NB4 (cell line): ENCODE measurements at regions not wholly inside any gene's neighbourhood (a gene's known extent, or its start where the extent isn't known, plus 50 kb on each side); places are given as distances from the start of the nearest gene placed in this dataset.

Experiments
- MYC ChIP-seq: IDR thresholded peaks from 2 replicates; pipeline ENCODE4 v1.6.1; 2011; ENCODE audit warnings: low read depth, low read length
- POLR2A ChIP-seq: IDR thresholded peaks from 2 replicates; pipeline ENCODE4 v1.6.1; 2011; ENCODE audit warnings: mild to moderate bottlenecking; ENCODE audit not compliant: insufficient read length; ENCODE audit errors: extremely low read depth
- TF ChIP-seq, protein P1 (sequence below): IDR thresholded peaks from one replicate; pipeline ENCODE4 v1.5.1; 2012; ENCODE audit warnings: low read depth, low read length

DNA sequence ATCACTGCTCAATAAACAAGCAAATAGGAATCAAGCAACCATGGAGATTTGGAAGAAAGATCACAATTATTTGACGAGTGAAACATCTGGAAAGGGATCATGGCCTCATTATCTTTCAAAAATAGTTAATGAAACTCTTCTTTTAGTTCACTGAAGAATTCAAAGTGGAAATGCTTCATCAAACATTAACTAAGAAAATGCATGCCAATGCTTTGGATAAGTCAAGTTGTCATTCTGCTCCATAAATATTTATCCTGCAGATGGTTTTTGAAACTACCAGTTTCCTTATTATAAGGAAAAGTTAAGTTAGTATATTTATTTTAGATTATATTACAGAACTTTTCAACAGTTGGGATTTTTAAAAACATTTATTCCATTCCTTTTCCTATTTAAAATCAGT lies 206.5 kb upstream of the ADGRL2 start:
- TF ChIP-seq, protein P1, sequence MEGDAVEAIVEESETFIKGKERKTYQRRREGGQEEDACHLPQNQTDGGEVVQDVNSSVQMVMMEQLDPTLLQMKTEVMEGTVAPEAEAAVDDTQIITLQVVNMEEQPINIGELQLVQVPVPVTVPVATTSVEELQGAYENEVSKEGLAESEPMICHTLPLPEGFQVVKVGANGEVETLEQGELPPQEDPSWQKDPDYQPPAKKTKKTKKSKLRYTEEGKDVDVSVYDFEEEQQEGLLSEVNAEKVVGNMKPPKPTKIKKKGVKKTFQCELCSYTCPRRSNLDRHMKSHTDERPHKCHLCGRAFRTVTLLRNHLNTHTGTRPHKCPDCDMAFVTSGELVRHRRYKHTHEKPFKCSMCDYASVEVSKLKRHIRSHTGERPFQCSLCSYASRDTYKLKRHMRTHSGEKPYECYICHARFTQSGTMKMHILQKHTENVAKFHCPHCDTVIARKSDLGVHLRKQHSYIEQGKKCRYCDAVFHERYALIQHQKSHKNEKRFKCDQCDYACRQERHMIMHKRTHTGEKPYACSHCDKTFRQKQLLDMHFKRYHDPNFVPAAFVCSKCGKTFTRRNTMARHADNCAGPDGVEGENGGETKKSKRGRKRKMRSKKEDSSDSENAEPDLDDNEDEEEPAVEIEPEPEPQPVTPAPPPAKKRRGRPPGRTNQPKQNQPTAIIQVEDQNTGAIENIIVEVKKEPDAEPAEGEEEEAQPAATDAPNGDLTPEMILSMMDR, result no peak
- TF ChIP-seq MYC (no peak), POLR2A (no peak)
